Gastroesophageal sphincter (tissue), 3 donors: ENCODE measurements at regions not wholly inside any gene's neighbourhood (a gene's known extent, or its start where the extent isn't known, plus 50 kb on each side); places are given as distances from the start of the nearest gene placed in this dataset.

Source experiments
- POLR2A ChIP-seq, 2 donors: fragments of 450-650 bp; IDR thresholded peaks; one replicate each; pipeline ENCODE4 v1.6.1; 2017; ENCODE audit warnings: antibody characterized with exemption in 2 of 2, mild to moderate bottlenecking in 2 of 2, moderate library complexity in 1 of 2
- TF ChIP-seq, protein P1 (sequence below), 4 experiments: fragments of 200-600 bp in 2 of 4; fragments of 450-650 bp in 2 of 4; sonication (generic) in 1 of 4; IDR thresholded peaks; one replicate each; pipeline ENCODE4 v1.5.1; 2017 to 2019; ENCODE audit warnings: antibody characterized with exemption in 4 of 4, mild to moderate bottlenecking in 2 of 4, moderate library complexity in 2 of 4

DNA sequence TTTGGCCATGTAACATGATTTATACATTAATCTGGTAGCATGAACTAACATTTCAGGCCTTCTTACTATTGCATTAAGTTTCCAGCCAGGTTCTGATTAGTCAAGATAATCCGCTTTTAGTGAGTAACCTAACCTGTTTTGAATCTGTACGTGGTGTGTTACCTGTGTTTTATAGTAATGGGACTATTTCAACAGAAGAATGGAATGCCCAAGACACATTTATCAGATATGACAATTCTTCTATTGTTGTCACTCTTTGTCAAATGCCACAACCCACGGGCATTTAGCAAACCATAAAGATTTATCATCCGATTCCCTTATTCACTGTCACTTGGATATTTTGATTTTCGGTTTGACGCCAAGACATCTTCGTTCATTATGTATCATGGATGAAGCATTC lies 117.9 kb downstream of the ETAA1 start:
- TF ChIP-seq, protein P1, sequence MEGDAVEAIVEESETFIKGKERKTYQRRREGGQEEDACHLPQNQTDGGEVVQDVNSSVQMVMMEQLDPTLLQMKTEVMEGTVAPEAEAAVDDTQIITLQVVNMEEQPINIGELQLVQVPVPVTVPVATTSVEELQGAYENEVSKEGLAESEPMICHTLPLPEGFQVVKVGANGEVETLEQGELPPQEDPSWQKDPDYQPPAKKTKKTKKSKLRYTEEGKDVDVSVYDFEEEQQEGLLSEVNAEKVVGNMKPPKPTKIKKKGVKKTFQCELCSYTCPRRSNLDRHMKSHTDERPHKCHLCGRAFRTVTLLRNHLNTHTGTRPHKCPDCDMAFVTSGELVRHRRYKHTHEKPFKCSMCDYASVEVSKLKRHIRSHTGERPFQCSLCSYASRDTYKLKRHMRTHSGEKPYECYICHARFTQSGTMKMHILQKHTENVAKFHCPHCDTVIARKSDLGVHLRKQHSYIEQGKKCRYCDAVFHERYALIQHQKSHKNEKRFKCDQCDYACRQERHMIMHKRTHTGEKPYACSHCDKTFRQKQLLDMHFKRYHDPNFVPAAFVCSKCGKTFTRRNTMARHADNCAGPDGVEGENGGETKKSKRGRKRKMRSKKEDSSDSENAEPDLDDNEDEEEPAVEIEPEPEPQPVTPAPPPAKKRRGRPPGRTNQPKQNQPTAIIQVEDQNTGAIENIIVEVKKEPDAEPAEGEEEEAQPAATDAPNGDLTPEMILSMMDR (IDR thresholded peaks at IDR 0.05) = no peak
- TF ChIP-seq POLR2A (IDR thresholded peaks at IDR 0.05) = no peak
